Activated CD8-positive, alpha-beta memory T cell treated with anti-CD3 and anti-CD28 coated beads, Interleukin-2, amount 50 U/mL, for 24 hours (primary cell): ENCODE measurements at regions not wholly inside any gene's neighbourhood (a gene's known extent, or its start where the extent isn't known, plus 50 kb on each side); places are given as distances from the start of the nearest gene placed in this dataset.

Experiments used
- DNase-seq: peaks from one replicate; pipeline ENCODE4 v3.0.0-alpha.2; 2020; ENCODE audit errors: extremely low read depth

DNA sequence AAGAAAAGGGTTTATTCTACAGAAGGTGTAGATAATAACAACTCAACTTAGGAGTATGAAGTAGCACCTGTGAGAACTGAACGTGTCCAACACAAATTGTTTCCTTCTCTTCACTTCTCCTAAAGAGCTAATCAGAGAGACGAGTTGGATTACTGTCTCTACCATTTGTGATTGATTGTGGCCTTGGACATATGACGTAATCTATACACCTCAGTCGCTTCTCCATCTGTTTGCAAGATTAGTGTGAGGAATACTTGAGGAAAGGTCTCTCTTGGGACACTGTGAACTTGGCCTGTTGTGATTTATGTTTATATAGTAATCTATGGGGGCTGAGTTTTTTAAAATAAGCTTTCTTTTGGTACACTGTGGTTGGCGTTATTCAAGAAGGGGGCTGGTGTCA, 182.0 kb downstream of the ZNF330 start:
- no peak for DNase-seq

DNA sequence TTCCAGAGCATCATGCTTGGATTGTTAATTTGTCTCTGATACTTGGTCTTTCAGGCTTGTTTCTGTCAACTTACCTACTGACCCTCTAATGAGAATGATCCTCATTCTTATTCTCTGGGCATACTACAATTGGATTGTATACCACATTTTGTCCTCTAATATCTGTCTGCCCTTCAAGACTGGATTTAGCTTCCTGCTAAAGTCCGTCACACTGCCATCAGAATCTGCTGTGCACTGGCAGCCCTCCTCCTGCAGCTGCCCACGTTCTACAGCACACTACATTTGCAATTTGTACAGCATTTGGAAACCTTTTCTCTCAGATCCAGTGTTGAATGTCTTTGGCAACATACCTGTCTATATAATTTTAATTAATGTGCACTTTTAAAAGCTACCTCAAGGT, 183.1 kb downstream of the ZNF330 start:
- DNase-seq = no peak

DNA sequence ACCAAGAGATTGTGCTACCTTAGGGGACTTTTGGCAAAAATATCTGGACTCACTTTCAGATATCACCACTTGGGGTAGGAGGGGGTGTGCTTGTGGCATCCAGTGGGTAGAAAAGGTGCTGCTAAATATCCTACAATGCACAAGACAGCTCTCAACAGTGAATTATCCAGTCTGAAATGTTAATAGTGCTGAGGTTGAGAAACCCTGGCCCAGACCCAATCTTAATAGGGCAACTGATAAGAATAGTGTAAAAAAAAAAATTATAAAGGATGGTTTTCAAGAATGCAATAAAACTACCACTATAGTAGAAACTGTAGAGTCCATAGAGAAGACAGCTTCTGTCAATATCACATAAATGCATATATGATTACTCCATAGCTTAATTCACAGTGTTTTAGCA, 185.5 kb downstream of the ZNF330 start:
- DNase-seq = no peak

DNA sequence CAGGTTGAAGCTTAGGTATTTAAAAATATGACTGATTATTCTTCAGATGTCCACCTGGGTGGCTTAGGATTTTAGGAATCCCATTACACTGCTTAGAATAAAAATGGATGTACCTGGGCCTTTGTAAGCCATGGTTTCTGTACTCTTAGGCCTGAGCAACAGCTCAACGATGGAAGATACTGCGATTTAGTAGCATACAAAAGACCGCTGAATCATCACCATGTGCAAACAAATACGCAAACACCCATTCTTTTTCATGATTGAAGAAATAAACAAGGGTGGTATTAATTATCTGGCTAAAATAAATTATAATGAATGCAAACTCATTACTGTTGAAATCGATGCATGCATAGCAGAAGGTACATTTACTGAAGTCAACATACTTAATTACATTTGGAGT, 188.9 kb downstream of the ZNF330 start:
- DNase-seq = no peak

DNA sequence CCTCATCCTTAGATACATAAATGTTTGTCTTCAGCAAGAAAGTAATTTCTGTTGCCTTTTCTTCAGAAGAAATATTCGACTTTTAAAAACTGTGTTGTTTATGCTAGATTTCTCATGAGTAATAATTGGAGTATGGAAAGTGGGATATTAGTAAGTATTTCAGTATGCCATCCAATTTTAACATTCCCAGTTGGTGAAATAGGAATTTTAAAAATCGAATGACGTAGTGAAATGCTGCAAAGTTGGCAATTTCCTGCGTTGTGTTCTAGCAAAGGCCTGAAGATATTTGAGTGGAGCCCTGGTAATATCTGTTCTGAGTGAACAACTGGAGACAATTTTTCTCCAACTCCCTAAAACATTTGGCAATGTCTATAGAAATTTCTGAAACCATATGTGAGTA, 190.1 kb downstream of the ZNF330 start:
- DNase-seq = no peak

DNA sequence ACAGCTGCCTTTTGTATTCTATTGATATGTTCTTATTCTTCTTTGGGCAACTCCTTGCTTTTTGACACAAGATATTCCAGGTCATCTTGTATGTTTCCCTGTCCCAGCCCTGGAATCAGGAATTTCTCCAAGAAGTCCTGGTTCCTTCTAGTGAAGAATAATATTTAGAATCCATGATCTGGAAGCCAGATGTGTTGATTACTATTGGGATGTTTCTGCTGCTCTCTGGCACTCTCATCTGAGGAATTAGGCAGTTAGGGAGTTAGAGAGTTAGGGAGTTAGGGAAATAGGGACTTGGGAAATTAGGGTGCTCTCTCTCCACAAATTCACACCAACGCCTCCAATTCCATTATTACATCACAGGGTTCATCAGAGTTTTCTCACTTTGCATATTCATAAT, 191.2 kb downstream of the ZNF330 start:
- DNase-seq = no peak

DNA sequence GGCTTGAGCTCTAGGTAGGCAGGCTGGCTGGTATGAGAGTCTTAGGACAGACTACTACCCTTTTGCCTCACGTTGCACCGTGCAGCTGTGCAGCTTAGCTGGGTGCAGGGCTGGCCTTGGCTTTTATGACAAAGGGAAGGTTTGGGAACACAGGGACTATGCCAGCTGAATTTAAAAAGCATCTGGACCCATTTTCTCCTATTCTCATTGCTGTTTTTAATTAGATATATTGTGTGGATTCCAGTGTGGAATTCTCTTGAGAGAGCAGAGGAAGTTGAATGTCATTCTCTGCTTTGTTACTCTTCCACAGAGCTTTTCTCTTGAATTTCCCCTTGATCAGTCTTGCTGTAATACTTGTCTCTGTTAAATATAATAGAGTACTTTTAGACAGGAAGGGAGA, 192.7 kb downstream of the ZNF330 start:
- no peak for DNase-seq

DNA sequence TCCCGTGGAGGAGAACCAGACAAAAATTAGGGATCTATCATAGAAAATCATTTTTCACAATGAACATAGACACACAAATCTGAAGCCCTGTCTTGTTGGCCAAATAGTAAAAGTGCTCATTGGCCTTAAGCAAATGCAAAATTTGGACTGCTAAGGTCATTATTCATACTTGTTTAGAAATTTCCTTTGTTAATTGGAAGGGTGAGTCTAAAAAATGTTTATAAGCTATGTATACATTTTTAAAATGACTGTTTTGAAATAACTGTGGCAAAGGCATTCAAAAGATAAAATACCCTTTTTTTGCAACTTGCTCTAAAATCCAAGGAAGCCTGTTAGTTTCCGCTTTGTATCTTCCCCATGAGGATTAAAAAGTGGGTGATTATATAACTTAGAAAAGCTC, 195.0 kb downstream of the ZNF330 start:
- no peak for DNase-seq

DNA sequence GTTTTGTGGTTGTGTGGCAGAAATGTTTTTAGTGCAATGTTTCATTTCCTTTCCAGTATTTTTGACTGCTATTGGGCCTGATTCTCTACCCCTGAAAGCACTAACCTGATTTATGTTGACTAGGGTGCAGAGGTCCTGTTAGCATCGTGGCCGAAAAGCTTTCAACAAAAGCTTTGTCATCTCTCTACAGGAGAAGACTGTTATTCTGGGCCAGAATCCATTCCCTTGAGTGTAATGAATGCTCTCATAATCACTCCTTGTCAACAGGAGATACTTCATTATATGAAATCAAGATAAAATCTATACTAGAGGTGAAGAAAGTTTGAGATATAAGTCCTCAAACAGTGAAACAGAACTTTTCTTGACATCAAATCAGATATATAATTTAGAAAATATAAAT, 195.5 kb downstream of the ZNF330 start:
- no peak for DNase-seq

DNA sequence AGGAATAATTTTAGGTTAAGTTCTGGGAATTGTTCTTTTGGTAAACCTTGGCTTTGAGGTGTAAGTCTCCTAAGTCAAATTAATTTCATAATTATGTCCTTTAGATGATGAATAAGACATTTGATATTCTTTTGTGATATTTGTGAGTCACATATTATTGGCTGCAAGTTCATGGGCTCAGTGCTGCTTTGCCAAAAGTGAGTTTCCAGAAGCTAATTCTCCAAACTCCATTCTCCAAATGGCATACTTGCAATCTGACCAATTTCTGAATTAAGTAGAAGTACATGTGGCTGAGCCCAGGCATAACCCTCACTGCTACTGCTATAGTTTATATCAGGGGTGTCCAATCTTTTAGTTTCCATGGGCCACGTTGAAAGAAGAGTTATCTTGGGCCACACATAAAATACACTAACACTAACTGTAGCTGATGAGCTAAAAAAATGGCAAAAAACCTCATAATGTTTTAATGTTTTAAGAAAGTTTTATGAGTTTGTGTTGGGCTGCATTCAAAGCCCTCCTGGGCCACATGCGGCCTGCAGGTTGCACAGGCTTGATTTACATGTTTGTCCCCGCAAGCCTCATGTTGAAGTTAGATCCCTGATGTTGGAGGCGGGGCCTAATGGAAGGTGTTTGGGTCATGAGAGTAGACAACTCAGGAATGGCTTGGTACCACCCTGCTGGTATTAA, 196.1 kb downstream of the ZNF330 start:
- DNase-seq = no peak

DNA sequence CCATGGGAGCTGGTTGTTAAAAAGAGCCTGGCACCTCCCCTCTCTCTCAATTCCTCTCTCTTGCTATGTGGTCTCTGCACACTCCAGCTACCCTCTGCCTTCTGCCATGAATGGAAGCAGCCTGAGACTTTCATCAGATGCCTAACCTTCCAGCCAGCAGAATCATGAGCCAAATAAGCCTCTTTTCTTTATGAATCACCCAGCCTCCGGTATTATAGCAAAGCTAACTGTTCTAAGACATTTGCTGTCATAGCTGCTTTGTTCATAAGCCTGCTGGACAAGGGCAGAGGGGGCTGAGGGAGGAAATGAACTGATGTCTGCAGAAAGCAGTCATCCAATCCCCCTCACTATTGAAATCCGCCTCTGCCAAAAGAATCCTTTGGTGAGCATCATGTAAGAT, 196.7 kb downstream of the ZNF330 start:
- no peak for DNase-seq

DNA sequence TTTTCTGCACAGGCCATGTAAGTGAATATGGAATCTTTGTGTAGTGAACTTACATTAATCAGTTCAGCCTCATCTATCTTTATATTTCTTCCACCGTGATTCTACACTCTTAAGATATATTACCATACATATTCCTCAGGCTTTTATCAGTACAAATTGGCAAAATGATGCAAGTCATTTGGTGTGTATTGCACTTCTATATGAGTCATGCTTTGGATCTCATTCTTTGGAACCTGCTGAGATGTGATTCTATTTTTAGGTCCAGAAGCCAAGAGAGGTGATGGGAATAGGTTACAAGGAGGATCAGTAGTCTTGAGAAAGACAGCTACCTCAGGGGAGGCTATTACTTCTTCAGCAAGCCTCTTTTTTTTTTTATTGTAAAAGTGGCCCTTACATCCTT, 204.4 kb downstream of the ZNF330 start:
- DNase-seq = no peak

DNA sequence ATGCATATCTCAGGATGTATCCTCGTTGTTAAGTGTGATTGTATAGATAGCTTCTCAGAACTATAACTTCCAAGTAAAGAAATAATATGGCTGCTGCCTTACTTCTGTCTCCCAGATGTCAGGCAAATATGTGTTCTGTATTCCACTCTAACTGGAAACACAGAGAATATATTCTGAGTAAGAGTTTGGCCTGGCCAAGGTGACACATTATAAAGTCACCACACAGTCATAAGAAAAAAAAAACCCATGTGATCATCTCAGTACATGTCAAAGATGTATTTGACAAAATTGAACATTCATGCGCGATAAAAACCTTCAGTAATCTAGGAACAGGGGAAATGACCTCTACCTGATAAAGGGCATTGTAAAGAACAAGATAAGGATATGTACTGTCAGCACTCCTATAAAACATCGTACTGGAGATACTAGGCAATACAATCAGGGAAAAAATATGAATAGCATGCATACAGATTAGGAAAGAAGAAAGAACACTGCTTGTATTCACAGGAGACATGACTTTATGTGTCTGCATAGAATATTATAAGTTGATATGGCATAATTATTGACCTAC, 207.1 kb downstream of the ZNF330 start:
- DNase-seq = no peak

DNA sequence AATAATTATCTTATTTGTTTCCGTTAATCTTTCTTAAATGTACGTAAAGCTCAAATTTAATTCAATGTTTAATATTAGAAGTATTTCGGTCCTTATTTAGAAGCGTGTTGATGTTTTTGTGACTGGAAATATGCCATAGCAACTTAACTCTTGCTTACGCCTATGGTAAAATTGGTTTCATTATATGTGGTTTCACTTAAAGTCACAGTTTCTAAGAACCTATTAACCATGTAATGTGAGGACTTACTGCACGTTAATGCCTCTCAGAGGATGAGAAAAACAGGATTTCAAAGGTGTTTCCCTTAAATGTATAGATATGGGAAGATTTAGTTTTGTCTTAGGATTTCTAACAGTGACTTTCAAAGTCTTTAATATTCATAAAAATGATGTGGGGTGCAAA, 206.4 kb upstream of the IL15 start:
- no peak for DNase-seq

DNA sequence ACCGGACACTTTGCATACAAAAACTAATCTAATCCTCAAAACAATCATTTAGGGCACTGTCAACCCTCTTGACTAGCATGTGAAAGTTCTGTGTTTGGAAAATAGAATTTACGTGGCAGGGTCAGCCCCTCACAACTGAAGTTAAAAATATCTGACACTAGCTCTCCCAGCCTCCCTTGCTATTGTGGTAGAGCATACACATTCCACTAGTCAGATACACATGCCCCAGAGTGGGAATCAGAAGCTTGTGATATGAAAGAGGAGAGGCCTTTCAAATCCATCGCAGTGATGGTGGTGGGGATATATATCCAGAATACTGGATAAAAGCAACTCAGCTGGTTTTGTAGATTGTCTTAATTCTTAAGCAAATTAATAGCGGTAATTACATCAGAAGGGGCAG, 205.7 kb upstream of the IL15 start:
- DNase-seq = no peak

DNA sequence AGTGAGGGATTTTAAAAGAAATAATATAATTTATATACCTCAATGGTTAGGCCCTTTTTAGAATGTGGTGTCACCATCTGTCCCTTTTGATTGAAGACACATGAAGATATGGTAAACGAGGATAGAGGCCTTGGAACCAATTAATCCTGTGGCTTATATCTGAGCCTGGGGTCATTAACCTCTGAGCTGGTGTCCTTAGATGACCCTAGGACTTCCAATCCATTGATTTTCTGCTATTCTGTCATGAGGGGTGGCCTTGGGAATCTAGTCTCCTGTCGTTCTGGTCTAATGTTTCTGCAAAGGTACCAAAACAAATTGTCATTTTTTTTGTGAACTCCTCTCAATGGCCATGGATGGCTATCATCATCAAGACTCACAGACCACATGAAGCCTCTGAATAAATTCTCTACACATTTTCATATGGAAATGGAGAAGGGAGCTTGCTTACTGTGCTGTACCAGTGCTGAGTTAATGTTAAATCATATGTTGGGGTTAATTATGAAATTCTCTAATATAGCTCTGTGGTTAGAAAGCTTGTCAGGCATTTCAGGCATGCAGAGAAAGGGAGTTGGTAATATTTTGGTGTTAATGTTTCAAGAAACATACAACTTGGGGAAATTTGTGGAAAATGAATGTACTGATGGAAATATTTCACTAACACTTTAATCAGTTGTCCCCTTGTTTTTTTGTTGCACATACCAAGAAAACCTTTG, 204.2 kb upstream of the IL15 start:
- no peak for DNase-seq

DNA sequence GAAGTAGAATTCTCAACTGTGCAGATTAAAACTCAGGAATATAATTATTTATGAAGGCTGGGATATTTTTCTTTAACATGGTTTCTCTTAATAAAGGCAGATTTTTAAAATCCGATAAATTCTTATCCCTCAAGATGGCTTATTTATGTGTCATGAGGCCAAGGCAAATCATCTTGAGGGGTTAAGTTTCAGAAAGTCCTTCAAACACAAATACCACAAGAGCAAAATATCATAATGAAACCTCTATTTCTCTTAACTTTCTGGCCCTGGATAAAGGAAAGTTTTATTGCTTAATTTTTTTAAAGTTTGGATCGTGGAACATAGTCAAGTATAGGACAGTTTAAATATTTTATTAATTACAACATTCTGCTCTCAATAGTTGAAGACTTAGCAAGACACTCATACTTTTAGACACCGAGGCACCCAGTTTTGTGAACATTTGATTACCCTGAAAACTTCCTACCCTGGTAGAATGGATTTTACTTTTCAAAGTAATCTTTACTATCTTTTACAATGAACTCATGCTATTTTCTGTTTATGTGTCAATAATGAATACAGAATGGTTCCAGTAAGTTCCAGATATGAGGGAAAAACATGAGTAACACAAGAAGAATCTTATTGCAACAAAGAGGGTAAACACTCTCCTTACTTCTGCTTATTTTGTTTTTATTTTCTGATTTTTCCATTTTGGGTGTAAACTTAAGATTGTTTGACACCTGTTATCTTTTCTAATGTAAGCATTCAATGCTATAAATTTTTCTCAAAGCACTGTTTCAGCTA, 200.7 kb upstream of the IL15 start:
- no peak for DNase-seq

DNA sequence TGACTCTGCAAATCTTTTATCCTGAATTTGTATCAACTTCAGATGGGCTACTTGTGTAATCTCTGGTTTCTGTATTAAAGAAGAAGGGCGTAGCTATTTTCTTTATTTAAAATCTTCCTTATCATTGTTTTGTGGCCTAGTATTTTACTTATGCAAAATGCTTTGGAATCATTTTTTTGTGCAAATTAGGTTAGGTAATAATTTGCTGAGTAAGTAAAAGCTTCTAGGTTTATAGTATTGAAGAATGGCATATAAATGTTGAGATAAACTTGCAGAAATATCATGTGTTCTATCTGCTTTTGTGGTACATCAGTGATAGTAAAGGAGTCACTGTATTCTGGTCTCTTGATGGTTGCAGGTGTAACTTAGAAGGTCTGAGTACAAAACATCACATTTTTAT, 197.2 kb upstream of the IL15 start:
- no peak for DNase-seq

DNA sequence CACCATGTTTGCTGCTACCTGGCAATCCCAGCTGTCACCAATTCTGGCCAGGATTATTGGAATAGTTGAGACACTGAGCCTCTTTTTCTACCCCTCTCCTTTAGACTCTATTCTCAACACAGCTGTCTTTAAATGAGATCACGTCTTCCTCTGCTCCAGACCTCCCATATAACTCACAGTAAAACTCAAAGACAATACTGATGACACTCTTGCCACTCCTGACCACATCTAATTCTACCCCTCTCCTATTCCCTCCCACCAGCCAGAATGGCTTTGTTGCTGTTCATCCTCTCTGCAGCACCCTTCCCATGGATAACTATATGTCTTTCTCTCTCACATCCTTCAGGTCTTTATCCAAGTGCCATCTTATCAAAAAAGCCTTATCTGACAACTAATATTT, 188.6 kb upstream of the IL15 start:
- DNase-seq = no peak

DNA sequence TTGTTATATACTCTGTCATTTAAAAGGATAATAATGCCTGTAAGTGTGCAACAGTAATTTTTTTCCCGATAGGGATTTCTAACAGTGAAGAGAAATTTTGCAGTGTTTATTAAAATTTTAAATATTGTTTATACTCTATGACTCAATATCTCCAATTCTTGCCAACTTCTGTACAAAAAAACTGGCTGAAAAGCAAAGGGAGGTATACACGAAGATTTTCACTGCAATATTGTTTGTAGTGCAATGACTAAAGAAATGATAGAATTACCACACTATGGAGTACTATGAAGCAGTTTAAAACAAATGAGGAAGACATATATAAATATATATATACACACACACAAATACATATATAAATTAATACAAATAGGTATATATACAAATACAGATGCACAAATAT, 187.9 kb upstream of the IL15 start:
- no peak for DNase-seq

DNA sequence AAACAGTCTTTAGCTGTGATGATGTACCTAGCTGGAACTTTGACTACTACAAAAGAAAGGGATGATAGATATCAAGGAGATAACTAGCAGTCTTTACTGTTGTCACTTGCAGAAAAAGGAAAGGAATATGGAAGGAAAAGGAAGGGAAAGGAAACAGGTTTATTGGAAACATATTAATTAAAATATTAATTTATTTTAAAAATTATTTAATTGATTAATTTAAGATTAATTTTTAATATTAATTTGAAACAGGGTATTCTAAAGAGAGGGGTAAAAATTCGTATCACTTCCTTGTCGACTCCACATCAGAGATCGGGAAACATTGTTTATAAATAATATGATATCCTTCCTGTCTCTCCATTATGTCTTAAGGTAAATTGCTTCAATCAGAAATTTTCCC, 186.5 kb upstream of the IL15 start:
- no peak for DNase-seq

DNA sequence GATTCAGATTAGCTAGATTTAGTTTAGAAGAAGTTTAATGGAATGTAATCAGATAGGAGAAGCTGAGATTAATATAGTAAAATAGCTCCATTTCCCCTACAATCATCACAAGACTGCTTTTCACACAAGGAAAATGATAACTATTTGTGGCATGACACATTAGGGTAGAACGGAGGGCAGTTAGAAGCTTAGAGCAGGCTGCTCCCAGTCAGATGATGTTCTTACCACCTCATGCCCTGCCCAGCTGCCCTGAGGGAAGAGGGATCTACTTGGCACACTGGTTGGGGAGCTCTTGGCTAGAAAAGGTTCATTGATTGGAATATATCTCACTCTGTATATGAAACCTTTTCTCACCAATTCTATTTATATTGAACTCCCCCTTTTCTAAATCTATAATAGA, 180.7 kb upstream of the IL15 start:
- DNase-seq = no peak

DNA sequence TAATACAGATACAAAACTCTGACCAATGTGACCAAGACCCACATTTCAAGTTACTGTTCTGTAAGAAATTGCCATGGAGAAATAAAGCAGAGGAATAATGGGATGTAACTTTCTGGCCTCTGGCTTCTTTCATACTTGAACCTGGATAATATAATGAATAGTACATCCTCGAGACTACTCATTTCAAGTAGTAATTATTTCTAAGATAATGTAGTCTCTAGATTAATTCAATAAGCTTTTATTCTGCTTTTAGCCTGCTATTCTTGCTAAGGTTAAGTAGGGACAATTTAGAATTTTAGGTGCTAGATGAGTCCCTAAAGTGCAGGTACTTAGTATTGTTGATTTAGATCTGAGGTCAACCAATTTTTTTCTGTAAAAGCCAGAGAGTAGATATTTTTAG, 178.7 kb upstream of the IL15 start:
- DNase-seq = no peak
